MCF 10A (cell line): ENCODE measurements at regions not wholly inside any gene's neighbourhood (a gene's known extent, or its start where the extent isn't known, plus 50 kb on each side); places are given as distances from the start of the nearest gene placed in this dataset.
A peak's percentile ranks its signal among the peaks of the same experiment; 100 is the strongest.
"Not testable (repeated sequence)": the region's sequence is repeated elsewhere in the genome, so short reads cannot be mapped to it uniquely, and the experiment has no call there.

Experiments used
- BruUV-seq: library from RNA; stranded (reverse); fragments of 400-500 nt; replicated peaks from 2 replicates; lab custom pipeline; 2021; lab: Mats Ljungman, UMichigan
- CTCF ChIA-PET: fragments of 300-600 bp; sonication (Branson Sonifier 250); formaldehyde crosslinking; extraction: SDS; loops from one replicate; lab custom pipeline; 2021; ENCODE audit warnings: antibody characterized with exemption, inconsistent platforms; lab: Yijun Ruan, JAX
- POLR2A ChIA-PET: fragments of 300-600, 350-650 bp; sonication (Branson Sonifier 250); formaldehyde crosslinking; extraction: SDS; loops from one replicate; lab custom pipeline; 2020; ENCODE audit warnings: antibody characterized with exemption, inconsistent platforms; lab: Yijun Ruan, JAX
- DNase-seq: peaks from one replicate; pipeline ENCODE4 v3.0.0-alpha.2; 2018; ENCODE audit not compliant: unreplicated experiment
- H3K27ac Mint-ChIP-seq: one replicate; pipeline ENCODE4 v1.8.0; 2022; ENCODE audit warnings: mild to moderate bottlenecking, low read depth, mixed read lengths; ENCODE audit not compliant: unreplicated experiment
- H3K27me3 Mint-ChIP-seq: one replicate; pipeline ENCODE4 v1.8.0; 2022; ENCODE audit warnings: mixed read lengths; ENCODE audit not compliant: insufficient read depth, unreplicated experiment
- H3K36me3 Mint-ChIP-seq: one replicate; pipeline ENCODE4 v1.8.0; 2022; ENCODE audit warnings: mild to moderate bottlenecking, moderate library complexity, mixed read lengths; ENCODE audit not compliant: insufficient read depth, unreplicated experiment
- H3K4me1 Mint-ChIP-seq: one replicate; pipeline ENCODE4 v1.8.0; 2022; ENCODE audit warnings: mixed read lengths; ENCODE audit not compliant: insufficient read depth, unreplicated experiment
- H3K4me3 Mint-ChIP-seq: one replicate; pipeline ENCODE4 v1.8.0; 2022; ENCODE audit warnings: mild to moderate bottlenecking, moderate library complexity, mixed read lengths; ENCODE audit not compliant: unreplicated experiment
- H3K9me3 Mint-ChIP-seq: one replicate; pipeline ENCODE4 v1.8.0; 2022; ENCODE audit warnings: mixed read lengths; ENCODE audit not compliant: unreplicated experiment
- CTCF ChIP-seq: fragments of 200-600 bp; IDR thresholded peaks from one replicate; pipeline ENCODE4 v1.8.0; 2022; ENCODE audit warnings: antibody characterized with exemption, mild to moderate bottlenecking; ENCODE audit not compliant: unreplicated experiment
- intact Hi-C: fragments of 100-400 bp; cut with micrococcal nuclease; formaldehyde crosslinking; loops from 2 replicates; pipeline ENCODE4 v1.14.1; 2022

GRCh38 chr13:44669534-44669933 is 93.4 kb upstream of the TSC22D1 start:
- no peak for TF ChIP-seq CTCF
- ChIA-PET POLR2A (no interaction called here), CTCF (no interaction called here)
- DNase-seq: no peak
- intact Hi-C loops: no loop called here
- Mint-ChIP-seq H3K27ac (no peak overlapping the region), H3K9me3 (no peaks in the 10 kb centered on the region), H3K36me3 (peaks cover 6% of the 10 kb centered on the region), H3K4me3 (no peak overlapping the region), H3K27me3 (no peaks in the 10 kb centered on the region), H3K4me1 (no peaks in the 10 kb centered on the region)
- no TSS peak for BruUV-seq

GRCh38 chr13:44668688-44669087 is 92.6 kb upstream of the TSC22D1 start:
- BruUV-seq: no TSS peak
- DNase-seq: no peak
- no peaks in the 10 kb centered on the region for H3K4me1 Mint-ChIP-seq
- intact Hi-C loops: no loop called here
- H3K9me3 Mint-ChIP-seq: no peaks in the 10 kb centered on the region
- no peak overlapping the region for H3K27ac Mint-ChIP-seq
- H3K27me3 Mint-ChIP-seq: no peaks in the 10 kb centered on the region
- peaks cover 6% of the 10 kb centered on the region for H3K36me3 Mint-ChIP-seq
- TF ChIP-seq CTCF: no peak
- POLR2A ChIA-PET: no interaction called here
- no peak overlapping the region for H3K4me3 Mint-ChIP-seq
- CTCF ChIA-PET: no interaction called here

GRCh38 chr13:44667943-44668342 is 91.8 kb upstream of the TSC22D1 start:
- TF ChIP-seq CTCF: no peak
- intact Hi-C loops: no loop called here
- H3K9me3 Mint-ChIP-seq: no peaks in the 10 kb centered on the region
- no peaks in the 10 kb centered on the region for H3K4me1 Mint-ChIP-seq
- DNase-seq: no peak
- no peak overlapping the region for H3K27ac Mint-ChIP-seq
- H3K27me3 Mint-ChIP-seq: no peaks in the 10 kb centered on the region
- POLR2A ChIA-PET: no interaction called here
- CTCF ChIA-PET: interaction anchor here (1.1 kb wide), 1 partner anchor 17 kb away, joined by 4 read pairs; no protein-coding TSS in a partner anchor
- no TSS peak for BruUV-seq
- H3K36me3 Mint-ChIP-seq: peaks cover 4% of the 10 kb centered on the region
- no peak overlapping the region for H3K4me3 Mint-ChIP-seq

GRCh38 chr13:44666538-44666937 is 90.4 kb upstream of the TSC22D1 start:
- intact Hi-C loops: not testable (repeated sequence)

GRCh38 chr13:44664308-44664707 is 88.2 kb upstream of the TSC22D1 start:
- no peak overlapping the region for H3K4me3 Mint-ChIP-seq
- intact Hi-C loops: no loop called here
- CTCF ChIA-PET: no interaction called here

More at GRCh38 chr13:44666538-44666937, 90.4 kb upstream of the TSC22D1 start:
- peak; percentile 46 for DNase-seq
- H3K4me1 Mint-ChIP-seq, H3K27ac Mint-ChIP-seq, H3K36me3 Mint-ChIP-seq, H3K4me3 Mint-ChIP-seq, H3K9me3 Mint-ChIP-seq, CTCF ChIA-PET, BruUV-seq, H3K27me3 Mint-ChIP-seq, POLR2A ChIA-PET: not testable (repeated sequence)

More at GRCh38 chr13:44664308-44664707, 88.2 kb upstream of the TSC22D1 start:
- no peak overlapping the region for H3K27ac Mint-ChIP-seq
- BruUV-seq: no TSS peak
- no peaks in the 10 kb centered on the region for H3K9me3 Mint-ChIP-seq
- DNase-seq: no peak
- POLR2A ChIA-PET: interaction anchor here (0.7 kb wide), 1 partner anchor 58 kb away, joined by 3 read pairs; no protein-coding TSS in a partner anchor
- H3K36me3 Mint-ChIP-seq: no peaks in the 10 kb centered on the region
- no peak for TF ChIP-seq CTCF
- H3K4me1 Mint-ChIP-seq: no peaks in the 10 kb centered on the region
- H3K27me3 Mint-ChIP-seq: no peaks in the 10 kb centered on the region
